ENCODE measurements at regions not wholly inside any gene's neighbourhood (a gene's known extent, or its start where the extent isn't known, plus 50 kb on each side); places are given as distances from the start of the nearest gene placed in this dataset.

- 89% methylated on average over 1 of the region's 1 CpG for WGBS
- Histone ChIP-seq H3K4me3 (ENCODE audit: low read depth in 1 of 3, low read length in 3 of 3) (no peak overlapping the region), H3K36me3 (ENCODE audit: control insufficient read depth in 4 of 4, insufficient read depth in 3 of 4, low read depth in 1 of 4, low read length in 3 of 4) (no peaks in the 10 kb centered on the region), H3K27me3 (ENCODE audit: control insufficient read depth in 4 of 4, insufficient read depth in 4 of 4, low read length in 3 of 4) (no peaks in the 10 kb centered on the region), H3K9me3 (ENCODE audit: control insufficient read depth in 4 of 4, low read length in 3 of 4) (no peaks in the 10 kb centered on the region), H3K4me1 (ENCODE audit: control insufficient read depth in 4 of 4, insufficient read depth in 4 of 4, low read length in 3 of 4) (no peaks in the 10 kb centered on the region), H3K9ac (ENCODE audit: low read depth in 1 of 2, low read length in 2 of 2) (no peak overlapping the region), H3K27ac (ENCODE audit: low read depth in 1 of 2, low read length in 2 of 2) (no peak overlapping the region)
- no peak for TF ChIP-seq GABPA (IDR thresholded peaks at IDR 0.05 in 1 of 2, conservative IDR thresholded peaks at IDR 0.05 in 1 of 2)
- TF ChIP-seq RXRA (IDR thresholded peaks at IDR 0.05), result no peak
- TF ChIP-seq EGR1 (IDR thresholded peaks at IDR 0.05; ENCODE audit: low read depth in 2 of 2), result no peak
- TF ChIP-seq HNF4G (IDR thresholded peaks at IDR 0.05), result no peak
- TF ChIP-seq SP1 (IDR thresholded peaks at IDR 0.05), result no peak
- TF ChIP-seq YY1 (IDR thresholded peaks at IDR 0.05), result no peak
- no peak for TF ChIP-seq ZBTB33 (IDR thresholded peaks at IDR 0.05)
- TF ChIP-seq, protein P1, sequence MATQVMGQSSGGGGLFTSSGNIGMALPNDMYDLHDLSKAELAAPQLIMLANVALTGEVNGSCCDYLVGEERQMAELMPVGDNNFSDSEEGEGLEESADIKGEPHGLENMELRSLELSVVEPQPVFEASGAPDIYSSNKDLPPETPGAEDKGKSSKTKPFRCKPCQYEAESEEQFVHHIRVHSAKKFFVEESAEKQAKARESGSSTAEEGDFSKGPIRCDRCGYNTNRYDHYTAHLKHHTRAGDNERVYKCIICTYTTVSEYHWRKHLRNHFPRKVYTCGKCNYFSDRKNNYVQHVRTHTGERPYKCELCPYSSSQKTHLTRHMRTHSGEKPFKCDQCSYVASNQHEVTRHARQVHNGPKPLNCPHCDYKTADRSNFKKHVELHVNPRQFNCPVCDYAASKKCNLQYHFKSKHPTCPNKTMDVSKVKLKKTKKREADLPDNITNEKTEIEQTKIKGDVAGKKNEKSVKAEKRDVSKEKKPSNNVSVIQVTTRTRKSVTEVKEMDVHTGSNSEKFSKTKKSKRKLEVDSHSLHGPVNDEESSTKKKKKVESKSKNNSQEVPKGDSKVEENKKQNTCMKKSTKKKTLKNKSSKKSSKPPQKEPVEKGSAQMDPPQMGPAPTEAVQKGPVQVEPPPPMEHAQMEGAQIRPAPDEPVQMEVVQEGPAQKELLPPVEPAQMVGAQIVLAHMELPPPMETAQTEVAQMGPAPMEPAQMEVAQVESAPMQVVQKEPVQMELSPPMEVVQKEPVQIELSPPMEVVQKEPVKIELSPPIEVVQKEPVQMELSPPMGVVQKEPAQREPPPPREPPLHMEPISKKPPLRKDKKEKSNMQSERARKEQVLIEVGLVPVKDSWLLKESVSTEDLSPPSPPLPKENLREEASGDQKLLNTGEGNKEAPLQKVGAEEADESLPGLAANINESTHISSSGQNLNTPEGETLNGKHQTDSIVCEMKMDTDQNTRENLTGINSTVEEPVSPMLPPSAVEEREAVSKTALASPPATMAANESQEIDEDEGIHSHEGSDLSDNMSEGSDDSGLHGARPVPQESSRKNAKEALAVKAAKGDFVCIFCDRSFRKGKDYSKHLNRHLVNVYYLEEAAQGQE (IDR thresholded peaks at IDR 0.05), result no peak
- no peak for TF ChIP-seq FOXA1 (IDR thresholded peaks at IDR 0.05)
- no peak for TF ChIP-seq HNF4A (conservative IDR thresholded peaks at IDR 0.05)
- no peak for TF ChIP-seq MAX (IDR thresholded peaks at IDR 0.05)
- TF ChIP-seq ATF3 (IDR thresholded peaks at IDR 0.05), result no peak
- TF ChIP-seq JUND (IDR thresholded peaks at IDR 0.05), result no peak
- TF ChIP-seq RAD21 (IDR thresholded peaks at IDR 0.05), result no peak
- TF ChIP-seq FOXA2 (IDR thresholded peaks at IDR 0.05), result no peak
- DNase-seq (ENCODE audit: low spot score), result no peak
Observed at GRCh38 chr9:108265065-108265464, 590.7 kb downstream of the ACTL7B start.

- no peak overlapping the region for H3K27ac ChIP-seq (ENCODE audit: low read depth in 1 of 2, low read length in 2 of 2)
- TF ChIP-seq GABPA (IDR thresholded peaks at IDR 0.05 in 1 of 2, conservative IDR thresholded peaks at IDR 0.05 in 1 of 2) (no peak), HNF4A (conservative IDR thresholded peaks at IDR 0.05) (no peak), CTCF (IDR thresholded peaks at IDR 0.05; ENCODE audit: low read depth, low read length, missing input control) (no peak), MAX (IDR thresholded peaks at IDR 0.05) (no peak), TAF1 (conservative IDR thresholded peaks at IDR 0.05) (no peak)
- no peaks in the 10 kb centered on the region for H3K9me3 ChIP-seq (ENCODE audit: control insufficient read depth in 4 of 4, low read length in 3 of 4)
- no peaks in the 10 kb centered on the region for H3K4me1 ChIP-seq (ENCODE audit: control insufficient read depth in 4 of 4, insufficient read depth in 4 of 4, low read length in 3 of 4)
- DNase-seq (ENCODE audit: low spot score), result no peak
- H3K9ac ChIP-seq (ENCODE audit: low read depth in 1 of 2, low read length in 2 of 2), result no peak overlapping the region
- no peaks in the 10 kb centered on the region for H3K27me3 ChIP-seq (ENCODE audit: control insufficient read depth in 4 of 4, insufficient read depth in 4 of 4, low read length in 3 of 4)
- H3K4me3 ChIP-seq (ENCODE audit: low read depth in 1 of 3, low read length in 3 of 3), result no peak overlapping the region
- H3K36me3 ChIP-seq (ENCODE audit: control insufficient read depth in 4 of 4, insufficient read depth in 3 of 4, low read depth in 1 of 4, low read length in 3 of 4), result no peaks in the 10 kb centered on the region
- 95% methylated on average over 4 of the region's 4 CpGs for WGBS
Observed at GRCh38 chr9:108264093-108264492, 591.7 kb downstream of the ACTL7B start.
